ENCODE measurements at regions not wholly inside any gene's neighbourhood (a gene's known extent, or its start where the extent isn't known, plus 50 kb on each side); places are given as distances from the start of the nearest gene placed in this dataset.
A peak's percentile ranks its signal among the peaks of the same experiment; 100 is the strongest.
"Not testable (repeated sequence)": the region's sequence is repeated elsewhere in the genome, so short reads cannot be mapped to it uniquely, and the experiment has no call there.

- DNase-seq = no peak
These were observed 82.4 kb upstream of the CCND2 start for GRCh38 chr12:4191149-4191548.

GRCh38 chr12:4190366-4191063 lies 83.0 kb upstream of the CCND2 start:
- DNase-seq = no peak

GRCh38 chr12:4189721-4190120 lies 83.8 kb upstream of the CCND2 start:
- DNase-seq = no peak

- no peak for DNase-seq
These were observed 85.6 kb upstream of the CCND2 start for GRCh38 chr12:4187916-4188315.

GRCh38 chr12:4187315-4187714 lies 86.2 kb upstream of the CCND2 start:
- not testable (repeated sequence) for DNase-seq

- DNase-seq = no peak
These were observed 95.0 kb upstream of the CCND2 start for GRCh38 chr12:4178424-4179170.

GRCh38 chr12:4177262-4177661 lies 96.3 kb upstream of the CCND2 start:
- no peak for DNase-seq

GRCh38 chr12:4176168-4176567 lies 97.4 kb upstream of the CCND2 start:
- no peak for DNase-seq

- no peak for DNase-seq
These were observed 99.1 kb upstream of the CCND2 start for GRCh38 chr12:4174417-4174816.

- no peak for DNase-seq
These were observed 100.6 kb upstream of the CCND2 start for GRCh38 chr12:4172999-4173398.

- DNase-seq = no peak
These were observed 101.8 kb upstream of the CCND2 start for GRCh38 chr12:4171742-4172141.

- DNase-seq = no peak
These were observed 103.6 kb upstream of the CCND2 start for GRCh38 chr12:4169959-4170358.

GRCh38 chr12:4169531-4169930 lies 104.0 kb upstream of the CCND2 start:
- no peak for DNase-seq

GRCh38 chr12:4168036-4168435 lies 105.5 kb upstream of the CCND2 start:
- DNase-seq = no peak

- peak; percentile 46 for DNase-seq
These were observed 108.7 kb upstream of the CCND2 start for GRCh38 chr12:4164559-4165558.

GRCh38 chr12:4164188-4164558 lies 109.4 kb upstream of the CCND2 start:
- no peak for DNase-seq

GRCh38 chr12:4161718-4162117 lies 111.8 kb upstream of the CCND2 start:
- DNase-seq = no peak

GRCh38 chr12:4160314-4161040 lies 113.1 kb upstream of the CCND2 start:
- DNase-seq = no peak

- no peak for DNase-seq
These were observed 113.7 kb upstream of the CCND2 start for GRCh38 chr12:4159851-4160250.

GRCh38 chr12:4158306-4158705 lies 115.3 kb upstream of the CCND2 start:
- no peak for DNase-seq

GRCh38 chr12:4157122-4157521 lies 116.4 kb upstream of the CCND2 start:
- no peak for DNase-seq

- no peak for DNase-seq
These were observed 117.2 kb upstream of the CCND2 start for GRCh38 chr12:4156317-4156716.
